Right lobe of liver (tissue), 4 donors: ENCODE measurements at regions not wholly inside any gene's neighbourhood (a gene's known extent, or its start where the extent isn't known, plus 50 kb on each side); places are given as distances from the start of the nearest gene placed in this dataset.

Source experiments
- POLR2A ChIP-seq: fragments of 450-650 bp; IDR thresholded peaks from one replicate; pipeline ENCODE4 v1.6.1; 2017; ENCODE audit warnings: antibody characterized with exemption, mild to moderate bottlenecking
- TF ChIP-seq, protein P1 (sequence below), 4 donors: fragments of 200-600 bp in 3 of 4; fragments of 450-650 bp in 1 of 4; IDR thresholded peaks; one replicate each; pipeline versions ENCODE4 v1.5.1 to v1.8.0; 2016 to 2022; ENCODE audit warnings: antibody characterized with exemption in 4 of 4, mild to moderate bottlenecking in 2 of 4
- donor health status: DM: no; HTN: no; CAD: no.
- donor health status: DM: no; HTN: no; CAD: no.
- donor health status: DM: no; HTN: yes; CAD: no.

DNA sequence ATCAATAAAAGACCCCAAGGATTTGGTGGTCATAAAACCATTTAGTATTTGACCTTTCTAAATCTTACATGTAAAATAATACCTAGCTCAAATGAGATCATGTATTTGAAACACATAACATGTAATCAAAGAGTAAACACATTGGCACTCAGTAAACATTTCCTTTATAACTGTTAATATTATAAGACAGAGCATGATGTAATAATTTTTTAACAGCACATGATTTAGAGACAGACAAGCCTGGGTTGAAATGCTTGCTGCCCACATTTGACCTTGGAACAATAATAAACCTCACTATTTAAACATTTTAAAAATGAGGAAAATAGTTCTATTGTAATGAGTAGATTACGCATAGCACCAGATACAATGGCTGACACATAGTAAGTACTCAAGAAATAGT, 105.2 kb upstream of the GPR141 start:
- TF ChIP-seq POLR2A, result no peak
- TF ChIP-seq, protein P1, sequence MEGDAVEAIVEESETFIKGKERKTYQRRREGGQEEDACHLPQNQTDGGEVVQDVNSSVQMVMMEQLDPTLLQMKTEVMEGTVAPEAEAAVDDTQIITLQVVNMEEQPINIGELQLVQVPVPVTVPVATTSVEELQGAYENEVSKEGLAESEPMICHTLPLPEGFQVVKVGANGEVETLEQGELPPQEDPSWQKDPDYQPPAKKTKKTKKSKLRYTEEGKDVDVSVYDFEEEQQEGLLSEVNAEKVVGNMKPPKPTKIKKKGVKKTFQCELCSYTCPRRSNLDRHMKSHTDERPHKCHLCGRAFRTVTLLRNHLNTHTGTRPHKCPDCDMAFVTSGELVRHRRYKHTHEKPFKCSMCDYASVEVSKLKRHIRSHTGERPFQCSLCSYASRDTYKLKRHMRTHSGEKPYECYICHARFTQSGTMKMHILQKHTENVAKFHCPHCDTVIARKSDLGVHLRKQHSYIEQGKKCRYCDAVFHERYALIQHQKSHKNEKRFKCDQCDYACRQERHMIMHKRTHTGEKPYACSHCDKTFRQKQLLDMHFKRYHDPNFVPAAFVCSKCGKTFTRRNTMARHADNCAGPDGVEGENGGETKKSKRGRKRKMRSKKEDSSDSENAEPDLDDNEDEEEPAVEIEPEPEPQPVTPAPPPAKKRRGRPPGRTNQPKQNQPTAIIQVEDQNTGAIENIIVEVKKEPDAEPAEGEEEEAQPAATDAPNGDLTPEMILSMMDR (IDR thresholded peaks at IDR 0.05), result no peak
